ENCODE measurements at regions not wholly inside any gene's neighbourhood (a gene's known extent, or its start where the extent isn't known, plus 50 kb on each side); places are given as distances from the start of the nearest gene placed in this dataset.

GRCh38 chr12:58378028-58378427 is 436.7 kb downstream of the ATP23 start:
- H3K9me3 ChIP-seq (ENCODE audit: insufficient read depth, low read length) = no peaks in the 10 kb centered on the region
- no peak overlapping the region for H3K4me2 ChIP-seq (ENCODE audit: low read depth, low read length, poor library complexity, severe bottlenecking)
- no peak overlapping the region for H3K9ac ChIP-seq (ENCODE audit: low read length)
- H3K79me2 ChIP-seq (ENCODE audit: insufficient read depth, low read length) = no peaks in the 10 kb centered on the region
- no peaks in the 10 kb centered on the region for H3K36me3 ChIP-seq (ENCODE audit: low read length)
- no peaks in the 10 kb centered on the region for H3F3A ChIP-seq (ENCODE audit: insufficient read depth)
- no peak overlapping the region for H2AFZ ChIP-seq (ENCODE audit: low read depth, low read length, severe bottlenecking)
- H4K20me1 ChIP-seq (ENCODE audit: low read depth, low read length) = no peaks in the 10 kb centered on the region
- H3K27ac ChIP-seq (ENCODE audit: low read depth, low read length) = no peak overlapping the region
- no peak for TF ChIP-seq EZH2phosphoT487 (conservative IDR thresholded peaks at IDR 0.05; ENCODE audit: low read length)
- TF ChIP-seq CTCF (IDR thresholded peaks at IDR 0.05; ENCODE audit: insufficient read depth, low read length, poor library complexity, severe bottlenecking) = no peak
- no peak overlapping the region for H3K4me3 ChIP-seq (ENCODE audit: insufficient read depth, low read length, poor library complexity, severe bottlenecking)
- no peaks in the 10 kb centered on the region for H3K9me2 ChIP-seq (replicated peaks; ENCODE audit: insufficient read depth, low read length)
- no peaks in the 10 kb centered on the region for H3K27me3 ChIP-seq (ENCODE audit: low read length)

DNA sequence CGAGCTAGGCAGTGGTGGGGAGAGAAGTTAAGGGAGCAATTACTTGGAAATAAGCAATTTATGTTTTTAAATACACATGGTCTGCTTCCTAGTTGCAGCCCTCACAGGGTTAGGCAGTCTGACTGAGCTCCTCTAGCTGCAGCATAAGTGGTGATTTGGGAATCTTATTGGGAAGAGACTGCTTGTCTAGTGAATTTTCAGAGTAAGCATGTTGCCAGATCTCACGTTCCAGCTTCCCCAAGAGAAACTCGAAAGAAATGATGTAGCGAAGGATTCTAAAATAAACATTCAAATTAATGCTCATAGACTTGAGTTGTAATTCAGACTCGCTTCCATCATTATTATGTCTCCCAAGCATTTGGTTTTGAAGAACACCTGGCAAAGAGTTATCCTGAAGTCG is 440.2 kb downstream of the ATP23 start:
- H3K36me3 ChIP-seq (ENCODE audit: low read length) = no peaks in the 10 kb centered on the region
- no peaks in the 10 kb centered on the region for H3K27me3 ChIP-seq (ENCODE audit: low read length)
- H3K4me3 ChIP-seq (ENCODE audit: insufficient read depth, low read length, poor library complexity, severe bottlenecking) = no peak overlapping the region
- no peak overlapping the region for H2AFZ ChIP-seq (ENCODE audit: low read depth, low read length, severe bottlenecking)
- no peaks in the 10 kb centered on the region for H3K9me3 ChIP-seq (ENCODE audit: insufficient read depth, low read length)
- TF ChIP-seq EZH2phosphoT487 (conservative IDR thresholded peaks at IDR 0.05; ENCODE audit: low read length) (no peak), CTCF (IDR thresholded peaks at IDR 0.05; ENCODE audit: insufficient read depth, low read length, poor library complexity, severe bottlenecking) (no peak)
- no peaks in the 10 kb centered on the region for H4K20me1 ChIP-seq (ENCODE audit: low read depth, low read length)
- H3K4me2 ChIP-seq (ENCODE audit: low read depth, low read length, poor library complexity, severe bottlenecking) = no peak overlapping the region
- no peaks in the 10 kb centered on the region for H3F3A ChIP-seq (ENCODE audit: insufficient read depth)
- no peaks in the 10 kb centered on the region for H3K79me2 ChIP-seq (ENCODE audit: insufficient read depth, low read length)
- no peak overlapping the region for H3K27ac ChIP-seq (ENCODE audit: low read depth, low read length)
- no peak overlapping the region for H3K9ac ChIP-seq (ENCODE audit: low read length)
- H3K9me2 ChIP-seq (replicated peaks; ENCODE audit: insufficient read depth, low read length) = no peaks in the 10 kb centered on the region

- no peak for TF ChIP-seq EZH2phosphoT487 (conservative IDR thresholded peaks at IDR 0.05; ENCODE audit: low read length)
- TF ChIP-seq CTCF (IDR thresholded peaks at IDR 0.05; ENCODE audit: insufficient read depth, low read length, poor library complexity, severe bottlenecking) = no peak
- H3K4me3 ChIP-seq (ENCODE audit: insufficient read depth, low read length, poor library complexity, severe bottlenecking) = no peak overlapping the region
- H3K9me3 ChIP-seq (ENCODE audit: insufficient read depth, low read length) = no peaks in the 10 kb centered on the region
- no peaks in the 10 kb centered on the region for H3K27me3 ChIP-seq (ENCODE audit: low read length)
- no peaks in the 10 kb centered on the region for H3K79me2 ChIP-seq (ENCODE audit: insufficient read depth, low read length)
- no peaks in the 10 kb centered on the region for H3F3A ChIP-seq (ENCODE audit: insufficient read depth)
- H3K27ac ChIP-seq (ENCODE audit: low read depth, low read length) = no peak overlapping the region
- no peaks in the 10 kb centered on the region for H3K9me2 ChIP-seq (replicated peaks; ENCODE audit: insufficient read depth, low read length)
- no peak overlapping the region for H2AFZ ChIP-seq (ENCODE audit: low read depth, low read length, severe bottlenecking)
- H4K20me1 ChIP-seq (ENCODE audit: low read depth, low read length) = no peaks in the 10 kb centered on the region
- no peak overlapping the region for H3K4me2 ChIP-seq (ENCODE audit: low read depth, low read length, poor library complexity, severe bottlenecking)
- H3K36me3 ChIP-seq (ENCODE audit: low read length) = no peaks in the 10 kb centered on the region
- no peak overlapping the region for H3K9ac ChIP-seq (ENCODE audit: low read length)
These were observed 442.8 kb downstream of the ATP23 start for GRCh38 chr12:58384196-58384595.

- Histone ChIP-seq H3K9me2 (replicated peaks; ENCODE audit: insufficient read depth, low read length) (no peaks in the 10 kb centered on the region), H3K27me3 (ENCODE audit: low read length) (no peaks in the 10 kb centered on the region), H3K9me3 (ENCODE audit: insufficient read depth, low read length) (no peaks in the 10 kb centered on the region), H4K20me1 (ENCODE audit: low read depth, low read length) (no peaks in the 10 kb centered on the region), H3K36me3 (ENCODE audit: low read length) (no peaks in the 10 kb centered on the region), H2AFZ (ENCODE audit: low read depth, low read length, severe bottlenecking) (no peak overlapping the region), H3K9ac (ENCODE audit: low read length) (no peak overlapping the region), H3K27ac (ENCODE audit: low read depth, low read length) (no peak overlapping the region), H3F3A (ENCODE audit: insufficient read depth) (no peaks in the 10 kb centered on the region), H3K4me2 (ENCODE audit: low read depth, low read length, poor library complexity, severe bottlenecking) (no peak overlapping the region), H3K79me2 (ENCODE audit: insufficient read depth, low read length) (no peaks in the 10 kb centered on the region), H3K4me3 (ENCODE audit: insufficient read depth, low read length, poor library complexity, severe bottlenecking) (no peak overlapping the region)
- TF ChIP-seq CTCF (IDR thresholded peaks at IDR 0.05; ENCODE audit: insufficient read depth, low read length, poor library complexity, severe bottlenecking) (no peak), EZH2phosphoT487 (conservative IDR thresholded peaks at IDR 0.05; ENCODE audit: low read length) (no peak)
These were observed 444.8 kb downstream of the ATP23 start for GRCh38 chr12:58386136-58386535.
